ENCODE measurements at regions not wholly inside any gene's neighbourhood (a gene's known extent, or its start where the extent isn't known, plus 50 kb on each side); places are given as distances from the start of the nearest gene placed in this dataset.

GRCh38 chr20:57922083-57922482, 212.3 kb upstream of the PMEPA1 start:
- no peak for TF ChIP-seq CTCF (conservative IDR thresholded peaks at IDR 0.05; ENCODE audit: low read depth)
- ChIA-PET POLR2A (ENCODE audit: low non-redundant PET) (no interaction called here), CTCF (interaction anchor here (0.6 kb wide), 1 partner anchor 351 kb away, joined by 3 read pairs; no protein-coding TSS in a partner anchor)
- no peak for DNase-seq (ENCODE audit: low spot score)
- H3K27ac ChIP-seq, result no peak overlapping the region

GRCh38 chr20:57921676-57922075, 211.9 kb upstream of the PMEPA1 start:
- CTCF ChIA-PET, result interaction anchor here (0.6 kb wide), 1 partner anchor 352 kb away, joined by 3 read pairs; no protein-coding TSS in a partner anchor
- POLR2A ChIA-PET (ENCODE audit: low non-redundant PET), result no interaction called here
- no peak for DNase-seq (ENCODE audit: low spot score)
- no peak overlapping the region for H3K27ac ChIP-seq
- no peak for TF ChIP-seq CTCF (conservative IDR thresholded peaks at IDR 0.05; ENCODE audit: low read depth)

GRCh38 chr20:57920971-57921370, 211.2 kb upstream of the PMEPA1 start:
- no peak for DNase-seq (ENCODE audit: low spot score)
- H3K27ac ChIP-seq, result no peak overlapping the region
- ChIA-PET CTCF (interaction anchor here (0.6 kb wide), 1 partner anchor 324 kb away, joined by 3 read pairs; no protein-coding TSS in a partner anchor), POLR2A (ENCODE audit: low non-redundant PET) (no interaction called here)
- no peak for TF ChIP-seq CTCF (conservative IDR thresholded peaks at IDR 0.05; ENCODE audit: low read depth)

GRCh38 chr20:57919049-57919448, 209.2 kb upstream of the PMEPA1 start:
- POLR2A ChIA-PET (ENCODE audit: low non-redundant PET), result no interaction called here

GRCh38 chr20:57918551-57918950, 208.7 kb upstream of the PMEPA1 start:
- DNase-seq (ENCODE audit: low spot score), result no peak
- ChIA-PET CTCF (no interaction called here), POLR2A (ENCODE audit: low non-redundant PET) (no interaction called here)
- no peak overlapping the region for H3K27ac ChIP-seq
- no peak for TF ChIP-seq CTCF (conservative IDR thresholded peaks at IDR 0.05; ENCODE audit: low read depth)

More at GRCh38 chr20:57919049-57919448, 209.2 kb upstream of the PMEPA1 start:
- TF ChIP-seq CTCF (conservative IDR thresholded peaks at IDR 0.05; ENCODE audit: low read depth), result no peak
- DNase-seq (ENCODE audit: low spot score), result no peak
- CTCF ChIA-PET, result interaction anchor here (0.6 to 0.7 kb wide), 2 partner anchors 70 to 504 kb away, joined by 3 read pairs; no protein-coding TSS in a partner anchor
- H3K27ac ChIP-seq, result no peak overlapping the region

GRCh38 chr20:57914205-57914604, 204.4 kb upstream of the PMEPA1 start:
- CTCF ChIA-PET, result interaction anchor here (0.5 to 0.8 kb wide), 3 partner anchors 33 to 48 kb away, joined by 3 to 6 read pairs (median 3); no protein-coding TSS in a partner anchor

More at GRCh38 chr20:57914205-57914604, 204.4 kb upstream of the PMEPA1 start:
- TF ChIP-seq CTCF (conservative IDR thresholded peaks at IDR 0.05; ENCODE audit: low read depth), result no peak
- no peak overlapping the region for H3K27ac ChIP-seq
- POLR2A ChIA-PET (ENCODE audit: low non-redundant PET), result no interaction called here
- no peak for DNase-seq (ENCODE audit: low spot score)

Data from RWPE1 (cell line).